ENCODE measurements at regions not wholly inside any gene's neighbourhood (a gene's known extent, or its start where the extent isn't known, plus 50 kb on each side); places are given as distances from the start of the nearest gene placed in this dataset.

DNA sequence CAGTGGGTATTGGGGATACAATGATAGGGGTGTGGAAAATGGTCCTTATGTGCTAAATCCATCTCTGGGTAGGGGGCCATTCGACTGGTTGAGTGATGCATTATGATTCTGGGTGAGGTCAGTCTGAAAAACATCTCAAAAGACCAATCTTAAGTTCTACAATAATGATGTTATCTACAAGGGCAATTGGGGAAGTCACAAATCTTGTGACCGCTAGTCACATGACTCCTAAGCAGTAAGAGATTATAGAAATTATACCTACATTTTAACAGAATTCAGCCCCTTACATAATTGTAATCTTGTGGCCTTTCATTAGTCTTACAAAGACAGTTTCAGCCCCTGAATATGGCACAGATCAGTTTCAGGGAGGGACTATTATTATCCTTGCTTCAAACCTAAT lies 224.7 kb downstream of the PIK3R1 start:
- no peak overlapping the region for H3K4me3 ChIP-seq
- no peaks in the 10 kb centered on the region for H3K9me2 ChIP-seq (ENCODE audit: insufficient read depth)
- Mint-ChIP-seq H3K9me3 (no peaks in the 10 kb centered on the region), H3K27me3 (ENCODE audit: insufficient read depth, low read depth, poor library complexity) (peaks cover 5% of the 10 kb centered on the region), H3K36me3 (ENCODE audit: low read depth) (no peaks in the 10 kb centered on the region), H3K4me1 (no peaks in the 10 kb centered on the region), H3K27ac (no peak overlapping the region), H3K4me3 (no peak overlapping the region)
- ATAC-seq, result no peak
- no peak overlapping the region for H2AFZ ChIP-seq
- H4K20me1 ChIP-seq (replicated peaks; ENCODE audit: insufficient read depth), result no peaks in the 10 kb centered on the region
- H3F3A ChIP-seq (replicated peaks; ENCODE audit: low read depth), result no peaks in the 10 kb centered on the region
- H3K27me3 ChIP-seq (ENCODE audit: insufficient read depth), result no peaks in the 10 kb centered on the region
- no peaks in the 10 kb centered on the region for H3K4me1 ChIP-seq (ENCODE audit: insufficient read depth)
- TF ChIP-seq EZH2phosphoT487 (IDR thresholded peaks at IDR 0.05; ENCODE audit: unreplicated experiment), result no peak
- no peak for TF ChIP-seq POLR2AphosphoS5 (IDR thresholded peaks at IDR 0.05; ENCODE audit: low read depth)
- TF ChIP-seq, protein P1, sequence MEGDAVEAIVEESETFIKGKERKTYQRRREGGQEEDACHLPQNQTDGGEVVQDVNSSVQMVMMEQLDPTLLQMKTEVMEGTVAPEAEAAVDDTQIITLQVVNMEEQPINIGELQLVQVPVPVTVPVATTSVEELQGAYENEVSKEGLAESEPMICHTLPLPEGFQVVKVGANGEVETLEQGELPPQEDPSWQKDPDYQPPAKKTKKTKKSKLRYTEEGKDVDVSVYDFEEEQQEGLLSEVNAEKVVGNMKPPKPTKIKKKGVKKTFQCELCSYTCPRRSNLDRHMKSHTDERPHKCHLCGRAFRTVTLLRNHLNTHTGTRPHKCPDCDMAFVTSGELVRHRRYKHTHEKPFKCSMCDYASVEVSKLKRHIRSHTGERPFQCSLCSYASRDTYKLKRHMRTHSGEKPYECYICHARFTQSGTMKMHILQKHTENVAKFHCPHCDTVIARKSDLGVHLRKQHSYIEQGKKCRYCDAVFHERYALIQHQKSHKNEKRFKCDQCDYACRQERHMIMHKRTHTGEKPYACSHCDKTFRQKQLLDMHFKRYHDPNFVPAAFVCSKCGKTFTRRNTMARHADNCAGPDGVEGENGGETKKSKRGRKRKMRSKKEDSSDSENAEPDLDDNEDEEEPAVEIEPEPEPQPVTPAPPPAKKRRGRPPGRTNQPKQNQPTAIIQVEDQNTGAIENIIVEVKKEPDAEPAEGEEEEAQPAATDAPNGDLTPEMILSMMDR (conservative IDR thresholded peaks at IDR 0.05; ENCODE audit: low read depth in 2 of 2), result no peak
- TF ChIP-seq JUNB (IDR thresholded peaks at IDR 0.05; ENCODE audit: unreplicated experiment), result no peak
- no peak for TF ChIP-seq CREB1 (CRISPR knock-in tag; IDR thresholded peaks at IDR 0.05; ENCODE audit: low read depth)
- DNase-seq (ENCODE audit: low spot score), result no peak
- H3K36me3 ChIP-seq (ENCODE audit: insufficient read depth), result no peaks in the 10 kb centered on the region
- no peaks in the 10 kb centered on the region for H3K79me2 ChIP-seq (replicated peaks; ENCODE audit: insufficient read depth)
- no peak overlapping the region for H3K4me2 ChIP-seq
- no peak overlapping the region for H3K27ac ChIP-seq (ENCODE audit: low read depth)

DNA sequence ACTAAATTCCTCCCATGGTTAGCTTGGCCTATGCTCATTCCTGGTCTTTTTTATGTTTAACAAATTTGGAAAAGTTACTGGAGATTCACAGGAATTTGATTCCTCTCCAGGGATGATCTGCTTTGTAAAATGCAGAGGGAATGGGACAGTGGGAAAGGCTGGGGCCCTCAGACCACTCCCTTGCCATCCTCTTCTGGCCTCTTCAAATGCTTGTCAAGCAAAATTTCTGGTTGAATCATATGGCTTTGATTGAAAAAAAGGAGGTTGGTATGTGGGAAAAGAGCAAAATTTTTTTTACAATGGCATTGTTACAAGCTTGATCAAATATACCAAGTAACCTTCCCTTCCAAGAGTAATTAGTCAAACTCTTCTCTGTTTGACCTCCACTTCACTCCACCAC lies 225.1 kb downstream of the PIK3R1 start:
- ATAC-seq (no peak), DNase-seq (ENCODE audit: low spot score) (no peak)
- H3K27ac ChIP-seq (ENCODE audit: low read depth), result no peak overlapping the region
- no peaks in the 10 kb centered on the region for H3K36me3 Mint-ChIP-seq (ENCODE audit: low read depth)
- no peak overlapping the region for H3K27ac Mint-ChIP-seq
- no peaks in the 10 kb centered on the region for H3K9me2 ChIP-seq (ENCODE audit: insufficient read depth)
- no peak overlapping the region for H2AFZ ChIP-seq
- peaks cover 5% of the 10 kb centered on the region for H3K27me3 Mint-ChIP-seq (ENCODE audit: insufficient read depth, low read depth, poor library complexity)
- peaks cover 2% of the 10 kb centered on the region; the same call in 1 of the 3 replicates for H3K4me1 Mint-ChIP-seq
- no peaks in the 10 kb centered on the region for H3K36me3 ChIP-seq (ENCODE audit: insufficient read depth)
- no peaks in the 10 kb centered on the region for H4K20me1 ChIP-seq (replicated peaks; ENCODE audit: insufficient read depth)
- H3K4me2 ChIP-seq, result no peak overlapping the region
- no peaks in the 10 kb centered on the region for H3F3A ChIP-seq (replicated peaks; ENCODE audit: low read depth)
- no peaks in the 10 kb centered on the region for H3K9me3 Mint-ChIP-seq
- H3K4me3 ChIP-seq, result no peak overlapping the region
- H3K27me3 ChIP-seq (ENCODE audit: insufficient read depth), result no peaks in the 10 kb centered on the region
- H3K4me3 Mint-ChIP-seq, result no peak overlapping the region
- no peaks in the 10 kb centered on the region for H3K79me2 ChIP-seq (replicated peaks; ENCODE audit: insufficient read depth)
- no peaks in the 10 kb centered on the region for H3K4me1 ChIP-seq (ENCODE audit: insufficient read depth)
- TF ChIP-seq EZH2phosphoT487 (IDR thresholded peaks at IDR 0.05; ENCODE audit: unreplicated experiment) (no peak), POLR2AphosphoS5 (IDR thresholded peaks at IDR 0.05; ENCODE audit: low read depth) (no peak), CREB1 (CRISPR knock-in tag; IDR thresholded peaks at IDR 0.05; ENCODE audit: low read depth) (no peak), STAT1 (IDR thresholded peaks at IDR 0.05; ENCODE audit: unreplicated experiment) (no peak), JUNB (IDR thresholded peaks at IDR 0.05; ENCODE audit: unreplicated experiment) (no peak), ZNF114 (CRISPR knock-in tag; IDR thresholded peaks at IDR 0.05) (no peak), EZH2 (IDR thresholded peaks at IDR 0.05; ENCODE audit: low read depth, unreplicated experiment) (no peak), ZNF331 (CRISPR knock-in tag; IDR thresholded peaks at IDR 0.05; ENCODE audit: low read depth) (no peak)
- TF ChIP-seq, protein P1 (conservative IDR thresholded peaks at IDR 0.05; ENCODE audit: low read depth in 2 of 2), result no peak
- TF ChIP-seq, protein P2, sequence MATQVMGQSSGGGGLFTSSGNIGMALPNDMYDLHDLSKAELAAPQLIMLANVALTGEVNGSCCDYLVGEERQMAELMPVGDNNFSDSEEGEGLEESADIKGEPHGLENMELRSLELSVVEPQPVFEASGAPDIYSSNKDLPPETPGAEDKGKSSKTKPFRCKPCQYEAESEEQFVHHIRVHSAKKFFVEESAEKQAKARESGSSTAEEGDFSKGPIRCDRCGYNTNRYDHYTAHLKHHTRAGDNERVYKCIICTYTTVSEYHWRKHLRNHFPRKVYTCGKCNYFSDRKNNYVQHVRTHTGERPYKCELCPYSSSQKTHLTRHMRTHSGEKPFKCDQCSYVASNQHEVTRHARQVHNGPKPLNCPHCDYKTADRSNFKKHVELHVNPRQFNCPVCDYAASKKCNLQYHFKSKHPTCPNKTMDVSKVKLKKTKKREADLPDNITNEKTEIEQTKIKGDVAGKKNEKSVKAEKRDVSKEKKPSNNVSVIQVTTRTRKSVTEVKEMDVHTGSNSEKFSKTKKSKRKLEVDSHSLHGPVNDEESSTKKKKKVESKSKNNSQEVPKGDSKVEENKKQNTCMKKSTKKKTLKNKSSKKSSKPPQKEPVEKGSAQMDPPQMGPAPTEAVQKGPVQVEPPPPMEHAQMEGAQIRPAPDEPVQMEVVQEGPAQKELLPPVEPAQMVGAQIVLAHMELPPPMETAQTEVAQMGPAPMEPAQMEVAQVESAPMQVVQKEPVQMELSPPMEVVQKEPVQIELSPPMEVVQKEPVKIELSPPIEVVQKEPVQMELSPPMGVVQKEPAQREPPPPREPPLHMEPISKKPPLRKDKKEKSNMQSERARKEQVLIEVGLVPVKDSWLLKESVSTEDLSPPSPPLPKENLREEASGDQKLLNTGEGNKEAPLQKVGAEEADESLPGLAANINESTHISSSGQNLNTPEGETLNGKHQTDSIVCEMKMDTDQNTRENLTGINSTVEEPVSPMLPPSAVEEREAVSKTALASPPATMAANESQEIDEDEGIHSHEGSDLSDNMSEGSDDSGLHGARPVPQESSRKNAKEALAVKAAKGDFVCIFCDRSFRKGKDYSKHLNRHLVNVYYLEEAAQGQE (IDR thresholded peaks at IDR 0.05; ENCODE audit: unreplicated experiment), result no peak

Measured in GM23338 (cell line).